ENCODE measurements at regions not wholly inside any gene's neighbourhood (a gene's known extent, or its start where the extent isn't known, plus 50 kb on each side); places are given as distances from the start of the nearest gene placed in this dataset.

- Histone ChIP-seq H2BK120ac (ENCODE audit: low read depth, low read length, poor library complexity, severe bottlenecking) (no peak overlapping the region), H3K23me2 (ENCODE audit: insufficient read length, low read depth, low read length, poor library complexity, severe bottlenecking) (no peaks in the 10 kb centered on the region), H3T11ph (ENCODE audit: low read length) (no peak overlapping the region), H2AK5ac (ENCODE audit: insufficient read length, low read length) (no peak overlapping the region), H3K18ac (ENCODE audit: insufficient read length, low read depth, low read length) (no peak overlapping the region), H3K4ac (ENCODE audit: low read depth, low read length) (no peak overlapping the region), H3K9me3 (ENCODE audit: control insufficient read depth, low read depth, low read length) (no peaks in the 10 kb centered on the region), H3K56ac (ENCODE audit: insufficient read length, low read depth, low read length) (no peak overlapping the region), H3K9ac (ENCODE audit: extremely low read depth, insufficient read length, low read length) (no peak overlapping the region), H2BK5ac (ENCODE audit: insufficient read length, low read length) (no peak overlapping the region), H3K79me1 (ENCODE audit: insufficient read depth, low read depth, low read length, poor library complexity, severe bottlenecking) (no peaks in the 10 kb centered on the region), H4K5ac (ENCODE audit: insufficient read length, low read depth, low read length) (no peak overlapping the region), H2BK20ac (ENCODE audit: low read depth, low read length, poor library complexity, severe bottlenecking) (no peak overlapping the region), H3K4me2 (ENCODE audit: insufficient read depth, insufficient read length, low read length) (no peak overlapping the region), H4K91ac (ENCODE audit: insufficient read length, low read depth, low read length) (no peak overlapping the region), H2BK12ac (ENCODE audit: insufficient read length, low read depth, low read length) (no peak overlapping the region), H3K14ac (ENCODE audit: insufficient read depth, low read length) (no peak overlapping the region), H2BK15ac (ENCODE audit: low read depth, low read length) (no peak overlapping the region), H4K8ac (replicated peaks; ENCODE audit: insufficient read length, low read depth, low read length) (no peak overlapping the region), H3K79me2 (ENCODE audit: insufficient read depth, low read length) (no peaks in the 10 kb centered on the region), H2AFZ (ENCODE audit: low read length) (no peak overlapping the region), H3K27me3 (ENCODE audit: insufficient read depth, low read length) (no peaks in the 10 kb centered on the region), H4K20me1 (ENCODE audit: control insufficient read depth, insufficient read depth, insufficient read length) (no peaks in the 10 kb centered on the region), H3K27ac (ENCODE audit: insufficient read length, low read depth, low read length) (no peak overlapping the region), H3K4me1 (ENCODE audit: insufficient read depth, low read length) (peaks cover 4% of the 10 kb centered on the region; the same call in 1 of the 2 replicates), H3K23ac (ENCODE audit: insufficient read length, low read depth, low read length) (no peak overlapping the region)
- Mint-ChIP-seq H3K4me1 (peaks cover 36 to 40% of the 10 kb centered on the region in 2 experiments), H3K4me3 (no peak overlapping the region), H3K9me3 (no peaks in the 10 kb centered on the region), H3K27ac (peak overlapping the region in 2 of 3 experiments; percentile 47 to 83; a peak in 2 of 7 replicates), H3K27me3 (ENCODE audit: low read depth) (no peaks in the 10 kb centered on the region), H3K36me3 (ENCODE audit: insufficient read depth in 1 of 3, low read depth in 3 of 3) (peaks cover 0 to 16% (median 4%) of the 10 kb centered on the region in 3 experiments; a peak in 3 of 7 replicates)
- no peak for TF ChIP-seq CTCF (conservative IDR thresholded peaks at IDR 0.05)
- DNase-seq = no peak
- WGBS (ENCODE audit: extremely low coverage, insufficient read length, low lambda C conversion rate) = no CpG with 5 or more reads among the region's 2 CpGs
Observed at GRCh38 chr6:144724818-144725217, 439.7 kb downstream of the UTRN start.

All from H9 (cell line).